ENCODE measurements at regions not wholly inside any gene's neighbourhood (a gene's known extent, or its start where the extent isn't known, plus 50 kb on each side); places are given as distances from the start of the nearest gene placed in this dataset.
"Not testable (repeated sequence)": the region's sequence is repeated elsewhere in the genome, so short reads cannot be mapped to it uniquely, and the experiment has no call there.

DNA sequence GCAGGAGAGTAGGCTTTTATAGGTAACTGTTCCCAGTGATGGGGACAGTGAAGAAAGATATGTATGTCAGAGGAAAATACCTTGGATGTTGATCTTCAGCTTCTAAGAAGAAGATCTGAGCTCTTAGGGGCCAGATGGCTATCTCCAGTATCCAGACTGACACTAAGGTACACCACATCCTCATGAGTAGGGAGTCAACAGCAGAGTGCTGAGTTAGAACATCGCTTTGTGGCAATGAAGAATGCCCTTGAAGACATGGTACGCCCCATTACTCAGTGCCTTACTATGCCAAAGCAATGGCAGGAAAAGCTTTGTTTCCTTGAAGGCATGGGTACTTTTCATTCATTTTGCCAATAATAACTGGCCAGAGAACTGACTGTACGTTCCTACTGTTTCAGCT is 263.7 kb downstream of the CEMIP2 start:
- no peak for DNase-seq

GRCh38 chr9:71498691-71499090 is 269.6 kb downstream of the CEMIP2 start:
- DNase-seq = no peak

GRCh38 chr9:71490810-71491209 is 277.5 kb downstream of the CEMIP2 start:
- no peak for DNase-seq

GRCh38 chr9:71487061-71487460 is 281.3 kb downstream of the CEMIP2 start:
- no peak for DNase-seq

DNA sequence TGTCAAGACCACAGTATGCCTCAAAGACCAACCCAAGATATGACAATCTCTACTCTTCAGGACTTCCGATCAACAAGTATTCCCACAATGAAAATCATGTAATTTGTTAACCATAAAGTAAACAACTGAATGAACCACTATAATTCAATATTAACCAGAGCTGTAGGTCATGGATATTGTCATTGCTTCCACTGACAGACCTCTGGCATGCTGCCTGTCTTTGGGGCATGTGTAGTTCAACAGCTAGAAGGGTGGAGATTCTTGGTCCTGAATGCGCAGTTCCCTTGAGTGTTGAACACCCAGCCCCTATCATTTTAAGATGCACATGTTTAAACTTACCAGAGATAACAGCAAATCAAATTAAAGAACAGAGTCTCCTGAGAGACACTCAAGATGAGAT is 283.0 kb downstream of the CEMIP2 start:
- no peak for DNase-seq

DNA sequence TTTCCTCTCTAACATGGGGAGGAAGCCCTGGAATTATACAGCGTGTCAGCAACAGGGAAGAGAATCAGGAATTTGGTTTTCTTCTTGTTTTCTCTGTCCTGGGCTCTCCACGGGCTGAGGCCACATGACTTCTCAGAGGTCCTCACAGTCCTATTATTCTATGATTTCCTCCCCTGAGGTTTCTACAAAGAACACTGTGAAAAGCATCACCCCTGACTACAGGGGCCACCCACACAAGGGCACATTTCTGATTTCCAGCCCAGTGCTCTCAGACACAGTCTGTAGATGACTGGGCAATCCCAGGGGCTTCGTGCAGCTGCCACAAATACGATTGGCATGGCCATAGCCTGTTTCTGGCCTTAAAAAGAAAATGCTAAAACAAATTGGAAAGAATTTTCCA is 284.9 kb downstream of the CEMIP2 start:
- DNase-seq = no peak

DNA sequence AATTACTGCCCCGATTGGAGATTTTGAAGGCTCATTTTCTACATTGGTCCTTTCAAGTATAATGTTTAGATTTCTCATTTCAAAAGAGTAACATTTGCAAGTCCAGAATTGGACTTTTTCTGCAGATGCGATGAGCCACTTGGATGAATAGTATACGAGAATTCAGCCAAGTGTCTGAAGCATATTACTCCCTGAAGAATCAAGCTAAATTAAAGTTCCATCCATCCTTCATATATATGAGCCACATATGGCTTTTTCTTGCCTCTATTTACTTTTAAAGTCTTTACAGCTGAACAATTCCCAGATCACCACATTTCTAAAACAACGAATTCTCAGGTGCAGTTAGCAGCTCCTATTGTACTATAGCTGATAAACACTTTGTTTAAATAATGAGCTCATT is 288.7 kb downstream of the CEMIP2 start:
- no peak for DNase-seq

DNA sequence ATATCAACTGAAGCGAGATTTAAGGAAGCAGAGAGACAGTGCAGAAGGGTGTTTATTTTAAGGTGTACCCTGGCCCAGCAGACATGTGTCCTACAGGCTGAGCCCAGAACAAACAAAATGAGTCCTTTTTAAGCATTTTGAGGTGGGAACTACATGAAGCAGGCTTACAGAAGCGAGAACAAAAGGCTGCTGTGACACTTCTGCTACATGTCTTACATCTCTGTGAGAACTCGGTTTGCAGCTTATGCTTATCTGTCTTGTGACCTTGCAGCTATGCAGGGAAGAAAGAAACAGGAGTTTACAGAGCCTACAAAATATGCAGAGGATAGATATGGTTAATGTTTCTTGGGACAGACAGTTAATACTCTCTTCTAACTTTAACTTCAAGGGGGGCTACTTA is 295.9 kb downstream of the CEMIP2 start:
- no peak for DNase-seq

DNA sequence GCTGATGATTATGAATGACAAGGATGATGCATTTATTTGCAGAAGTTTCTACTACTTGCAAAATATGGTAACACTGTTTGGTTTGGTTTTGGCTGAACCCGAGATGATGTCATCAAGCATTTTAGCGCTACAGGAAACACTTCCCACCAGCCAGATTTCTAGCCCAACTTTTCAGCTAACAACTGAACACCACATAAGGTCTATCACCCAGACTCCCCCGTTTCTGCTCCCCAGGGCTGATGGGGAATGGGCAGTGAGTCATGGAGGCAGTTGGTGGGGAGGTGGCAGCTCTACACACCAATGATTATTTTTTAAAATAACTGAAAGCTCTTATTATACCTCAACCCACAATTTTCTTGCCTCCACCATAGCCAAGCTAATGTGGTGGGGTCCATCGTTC is 302.9 kb downstream of the CEMIP2 start:
- no peak for DNase-seq

GRCh38 chr9:71459082-71459481 is 309.2 kb downstream of the CEMIP2 start:
- no peak for DNase-seq

- DNase-seq = peak in 1 of 2 experiments; percentile 77
Observed at GRCh38 chr9:71446473-71447411, 321.6 kb downstream of the CEMIP2 start.

GRCh38 chr9:71446106-71446472 is 322.2 kb downstream of the CEMIP2 start:
- peak in 1 of 2 experiments; percentile 29 for DNase-seq

GRCh38 chr9:71442937-71443336 is 321.5 kb upstream of the TRPM3 start:
- DNase-seq = no peak

DNA sequence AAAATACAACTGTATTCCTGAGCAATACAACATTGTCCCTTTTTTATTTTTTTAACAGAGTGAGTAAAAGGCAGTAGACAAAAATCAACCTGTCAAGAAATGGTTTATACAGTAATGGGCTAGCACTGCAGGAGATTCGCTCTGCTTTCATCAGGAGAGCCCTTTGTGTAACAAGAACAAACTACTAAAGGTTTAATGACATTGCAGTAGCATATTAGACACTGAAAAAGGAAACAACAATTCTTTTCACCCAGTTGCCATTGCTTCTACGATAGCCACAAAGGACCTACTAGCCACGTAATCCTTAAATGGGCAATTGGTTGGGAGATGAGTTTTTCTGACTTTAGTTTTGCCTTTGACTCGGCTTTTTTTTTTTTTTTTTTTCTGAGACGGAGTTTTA is 319.8 kb upstream of the TRPM3 start:
- DNase-seq = no peak

- DNase-seq = no peak
Observed at GRCh38 chr9:71431931-71432330, 310.5 kb upstream of the TRPM3 start.

- DNase-seq = not testable (repeated sequence)
Observed at GRCh38 chr9:71407341-71407740, 285.9 kb upstream of the TRPM3 start.

DNA sequence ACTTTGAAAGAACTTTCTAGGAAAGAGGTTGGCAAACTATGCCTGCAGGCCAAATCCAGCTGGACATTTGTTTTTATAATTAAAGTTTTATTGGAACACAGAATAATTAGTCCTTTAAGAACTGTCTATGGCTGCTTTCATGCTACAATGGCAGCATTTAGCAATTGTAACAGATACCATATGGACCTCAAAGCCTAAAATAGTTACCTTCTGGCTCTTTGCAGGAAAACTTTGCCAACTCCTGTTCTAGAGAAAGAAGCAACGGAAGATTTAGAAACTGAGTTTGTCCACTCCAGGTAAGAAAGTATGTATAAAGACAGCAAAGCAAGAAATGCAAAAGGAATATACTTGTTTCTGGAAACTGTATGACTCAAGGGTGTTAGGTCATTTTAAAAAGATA is 281.7 kb upstream of the TRPM3 start:
- peak in 1 of 2 experiments; percentile 25 for DNase-seq

- DNase-seq = no peak
Observed at GRCh38 chr9:71393005-71393404, 271.6 kb upstream of the TRPM3 start.

DNA sequence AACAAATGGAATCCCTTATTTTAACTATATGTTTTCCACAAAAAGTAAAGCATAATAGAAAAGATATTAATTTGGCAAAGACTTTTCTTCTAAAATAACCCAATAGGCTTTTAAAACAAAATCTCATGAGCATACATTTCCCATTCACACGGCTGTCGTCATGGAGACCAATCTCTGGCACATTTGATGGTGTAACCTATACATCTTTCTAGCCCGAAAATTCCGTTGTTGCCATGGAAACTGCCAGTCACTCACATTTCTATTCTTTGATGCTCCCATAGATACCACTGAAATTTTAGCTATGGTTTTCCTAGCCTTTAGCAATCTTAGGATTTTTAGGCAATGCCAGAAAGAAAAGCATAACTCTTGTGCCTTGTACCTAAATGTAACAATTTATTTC is 262.9 kb upstream of the TRPM3 start:
- no peak for DNase-seq

- DNase-seq = no peak
Observed at GRCh38 chr9:71383308-71383940, 262.0 kb upstream of the TRPM3 start.

DNA sequence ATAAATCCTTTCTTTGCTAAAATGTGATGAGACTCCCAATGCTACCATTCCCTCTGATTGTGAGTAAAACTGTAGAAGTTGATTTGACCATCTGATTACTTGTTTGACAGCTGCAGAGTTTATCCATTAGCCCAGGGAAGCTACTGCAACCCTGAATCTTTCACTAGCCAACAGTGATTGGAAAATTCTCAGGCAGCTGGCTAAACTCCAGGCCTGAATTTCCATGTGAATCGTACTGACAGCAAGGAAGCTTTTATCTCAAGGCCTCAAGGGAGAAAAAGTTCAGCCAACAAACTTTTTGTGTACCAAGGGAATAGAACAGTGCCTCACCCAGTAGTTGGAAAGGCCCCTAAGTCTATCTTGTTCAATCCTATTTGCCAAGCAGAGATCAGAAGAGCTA is 246.7 kb upstream of the TRPM3 start:
- DNase-seq = no peak

DNA sequence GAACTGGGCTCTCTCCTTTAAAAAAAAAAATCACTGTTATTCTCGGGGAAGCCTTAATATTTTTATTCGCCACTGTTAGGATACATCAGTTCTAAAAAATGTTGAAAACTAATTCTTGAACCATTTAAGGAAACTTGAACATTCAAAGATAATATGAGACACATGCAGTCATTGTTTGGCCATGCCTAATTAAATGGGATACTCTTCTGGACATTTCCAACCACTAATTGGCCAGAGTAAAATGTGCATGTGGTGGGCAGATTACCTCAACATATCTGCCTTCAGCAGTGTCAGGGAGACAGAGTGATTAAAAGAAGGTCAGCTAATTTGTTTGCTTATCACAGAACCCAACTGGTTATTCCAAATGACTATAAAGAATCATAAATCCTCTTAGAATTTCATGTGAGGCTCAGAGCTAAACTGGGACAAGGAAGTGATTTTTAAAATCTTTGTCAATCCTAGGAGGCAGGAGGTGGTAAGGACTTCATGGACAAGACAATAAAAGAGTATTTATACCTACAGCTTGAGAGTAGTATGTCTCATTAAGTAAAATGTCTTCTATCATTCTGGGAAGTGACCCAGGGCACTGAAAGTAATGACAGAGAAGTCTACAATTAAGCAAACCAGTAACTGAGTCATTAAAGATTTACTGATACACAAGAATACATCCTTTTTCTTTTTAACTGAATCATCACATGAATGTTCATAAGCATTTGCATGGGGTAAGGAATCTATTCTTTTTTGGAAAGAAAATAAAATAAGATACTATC is 242.9 kb upstream of the TRPM3 start:
- no peak for DNase-seq

- no peak for DNase-seq
Observed at GRCh38 chr9:71363286-71363961, 242.0 kb upstream of the TRPM3 start.
